Uterus (tissue), 3 donors: ENCODE measurements at regions not wholly inside any gene's neighbourhood (a gene's known extent, or its start where the extent isn't known, plus 50 kb on each side); places are given as distances from the start of the nearest gene placed in this dataset.

Experiments
- DNase-seq, 2 donors: peaks; one replicate each; pipeline ENCODE4 v3.0.0-alpha.2; 2019 to 2020
- H3K27ac ChIP-seq, 2 donors: fragments of 200-600 bp; sonication (generic); 1 replicate in 1 of 2; 2 replicates in 1 of 2; pipeline ENCODE4 v1.5.1; 2016 to 2018
- H3K27me3 ChIP-seq, 2 donors: fragments of 200-600 bp; sonication (generic); one replicate each; pipeline ENCODE4 v1.5.1; 2018 to 2019; ENCODE audit warnings: control low read depth in 1 of 2
- H3K36me3 ChIP-seq, 2 donors: fragments of 200-600 bp; sonication (generic); one replicate each; pipeline ENCODE4 v1.5.1; 2019; ENCODE audit warnings: control low read depth in 1 of 2
- H3K4me1 ChIP-seq, 2 donors: fragments of 200-600 bp; sonication (generic); one replicate each; pipeline ENCODE4 v1.5.1; 2018 to 2019; ENCODE audit warnings: control low read depth in 1 of 2
- H3K4me3 ChIP-seq, 2 donors: fragments of 200-600 bp; sonication (generic); 1 replicate in 1 of 2; 2 replicates in 1 of 2; pipeline ENCODE4 v1.5.1; 2018 to 2019; ENCODE audit warnings: mild to moderate bottlenecking in 1 of 2
- H3K9me3 ChIP-seq, 2 donors: fragments of 200-600 bp; sonication (generic); one replicate each; pipeline ENCODE4 v1.5.1; 2019; ENCODE audit warnings: control low read depth in 1 of 2
- POLR2A ChIP-seq, 2 donors: fragments of 450-650 bp; IDR thresholded peaks; one replicate each; pipeline ENCODE4 v1.6.1; 2016; ENCODE audit warnings: antibody characterized with exemption in 2 of 2, mild to moderate bottlenecking in 1 of 2, moderate library complexity in 1 of 2
- intact Hi-C: fragments of 100-400 bp; cut with DNase I; formaldehyde crosslinking; loops from one replicate; pipeline ENCODE4 v1.15.1; 2023; ENCODE audit warnings: low total_unique reads
- TF ChIP-seq, protein P1 (sequence below), 4 experiments: fragments of 200-600 bp in 2 of 4; fragments of 450-650 bp in 2 of 4; sonication (generic) in 2 of 4; IDR thresholded peaks; one replicate each; pipeline ENCODE4 v1.5.1; 2016 to 2019; ENCODE audit warnings: antibody characterized with exemption in 4 of 4, mild to moderate bottlenecking in 2 of 4, moderate library complexity in 1 of 4
- donor health status: DM: yes; HTN: yes; CAD: no.

DNA sequence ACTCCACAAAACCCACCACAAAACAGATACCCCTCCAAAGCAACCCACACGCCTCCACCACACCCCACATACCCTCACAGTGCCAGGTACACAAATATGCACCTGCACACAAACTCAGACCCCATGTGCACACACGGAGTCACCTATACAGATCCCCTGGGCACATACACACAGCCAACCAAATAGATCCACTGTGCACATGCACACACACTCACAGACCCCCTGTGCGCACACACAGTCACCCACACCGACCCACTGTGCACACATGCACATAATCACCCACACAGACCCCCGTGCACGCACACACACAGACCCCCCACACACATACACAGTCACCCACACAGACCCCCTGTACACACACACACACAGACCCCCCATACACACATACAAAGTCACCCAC is 107.8 kb downstream of the HSPH1 start:
- H3K27me3 ChIP-seq = no peaks in the 10 kb centered on the region
- H3K27ac ChIP-seq = no peak overlapping the region
- no peaks in the 10 kb centered on the region for H3K9me3 ChIP-seq
- no peaks in the 10 kb centered on the region for H3K36me3 ChIP-seq
- intact Hi-C loops = no loop called here
- no peak for TF ChIP-seq POLR2A (IDR thresholded peaks at IDR 0.05)
- TF ChIP-seq, protein P1, sequence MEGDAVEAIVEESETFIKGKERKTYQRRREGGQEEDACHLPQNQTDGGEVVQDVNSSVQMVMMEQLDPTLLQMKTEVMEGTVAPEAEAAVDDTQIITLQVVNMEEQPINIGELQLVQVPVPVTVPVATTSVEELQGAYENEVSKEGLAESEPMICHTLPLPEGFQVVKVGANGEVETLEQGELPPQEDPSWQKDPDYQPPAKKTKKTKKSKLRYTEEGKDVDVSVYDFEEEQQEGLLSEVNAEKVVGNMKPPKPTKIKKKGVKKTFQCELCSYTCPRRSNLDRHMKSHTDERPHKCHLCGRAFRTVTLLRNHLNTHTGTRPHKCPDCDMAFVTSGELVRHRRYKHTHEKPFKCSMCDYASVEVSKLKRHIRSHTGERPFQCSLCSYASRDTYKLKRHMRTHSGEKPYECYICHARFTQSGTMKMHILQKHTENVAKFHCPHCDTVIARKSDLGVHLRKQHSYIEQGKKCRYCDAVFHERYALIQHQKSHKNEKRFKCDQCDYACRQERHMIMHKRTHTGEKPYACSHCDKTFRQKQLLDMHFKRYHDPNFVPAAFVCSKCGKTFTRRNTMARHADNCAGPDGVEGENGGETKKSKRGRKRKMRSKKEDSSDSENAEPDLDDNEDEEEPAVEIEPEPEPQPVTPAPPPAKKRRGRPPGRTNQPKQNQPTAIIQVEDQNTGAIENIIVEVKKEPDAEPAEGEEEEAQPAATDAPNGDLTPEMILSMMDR (IDR thresholded peaks at IDR 0.05) = no peak
- no peak overlapping the region for H3K4me3 ChIP-seq
- no peaks in the 10 kb centered on the region for H3K4me1 ChIP-seq
- DNase-seq = no peak

DNA sequence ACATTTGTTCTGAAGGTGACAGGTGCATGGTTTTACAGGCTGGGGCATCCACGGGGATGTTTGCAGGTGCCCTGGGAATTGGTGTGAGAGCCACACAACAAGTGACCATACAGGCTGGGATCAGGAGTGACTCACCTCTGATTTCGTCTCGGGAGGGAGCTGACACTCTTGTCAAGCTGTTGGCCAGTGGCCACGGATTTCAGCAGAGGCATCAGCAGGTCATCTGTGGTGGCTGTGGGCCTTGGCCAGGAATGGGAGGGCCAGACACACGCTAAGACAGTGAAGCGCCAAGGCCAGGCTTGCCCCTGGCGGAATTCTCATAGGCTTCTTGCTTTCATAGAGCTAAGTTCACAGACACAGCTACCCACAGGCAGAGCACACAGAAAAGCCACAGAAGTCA is 108.6 kb downstream of the HSPH1 start:
- H3K9me3 ChIP-seq = no peaks in the 10 kb centered on the region
- H3K36me3 ChIP-seq = no peaks in the 10 kb centered on the region
- H3K4me1 ChIP-seq = no peaks in the 10 kb centered on the region
- no peak for TF ChIP-seq POLR2A (IDR thresholded peaks at IDR 0.05)
- TF ChIP-seq, protein P1 (IDR thresholded peaks at IDR 0.05) = no peak
- H3K27ac ChIP-seq = no peak overlapping the region
- DNase-seq = no peak
- no peak overlapping the region for H3K4me3 ChIP-seq
- intact Hi-C loops = no loop called here
- H3K27me3 ChIP-seq = no peaks in the 10 kb centered on the region

DNA sequence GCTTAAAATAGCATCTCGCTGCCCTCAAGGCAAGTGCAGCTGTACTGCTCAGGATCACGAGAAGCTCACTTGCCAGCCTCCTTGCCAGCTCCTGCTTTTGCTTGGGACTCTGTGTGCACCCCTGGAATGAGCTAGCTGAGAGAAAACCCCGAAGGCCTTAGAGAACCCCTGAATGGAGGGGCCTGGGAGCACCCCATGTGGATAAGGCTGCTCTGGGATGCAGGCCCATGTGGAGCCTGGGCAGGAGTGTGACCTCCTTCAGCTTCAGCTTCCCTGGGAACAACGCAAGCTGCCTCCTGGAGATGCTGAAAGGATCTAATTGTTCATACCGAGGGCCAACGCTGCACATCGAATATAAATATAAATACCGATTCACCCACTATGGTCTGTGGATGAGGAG is 109.2 kb downstream of the HSPH1 start:
- Histone ChIP-seq H3K27me3 (no peaks in the 10 kb centered on the region), H3K36me3 (no peaks in the 10 kb centered on the region), H3K9me3 (no peaks in the 10 kb centered on the region), H3K4me1 (no peaks in the 10 kb centered on the region), H3K27ac (no peak overlapping the region), H3K4me3 (no peak overlapping the region)
- no peak for TF ChIP-seq POLR2A (IDR thresholded peaks at IDR 0.05)
- TF ChIP-seq, protein P1 (IDR thresholded peaks at IDR 0.05) = no peak
- DNase-seq = no peak
- intact Hi-C loops = no loop called here

DNA sequence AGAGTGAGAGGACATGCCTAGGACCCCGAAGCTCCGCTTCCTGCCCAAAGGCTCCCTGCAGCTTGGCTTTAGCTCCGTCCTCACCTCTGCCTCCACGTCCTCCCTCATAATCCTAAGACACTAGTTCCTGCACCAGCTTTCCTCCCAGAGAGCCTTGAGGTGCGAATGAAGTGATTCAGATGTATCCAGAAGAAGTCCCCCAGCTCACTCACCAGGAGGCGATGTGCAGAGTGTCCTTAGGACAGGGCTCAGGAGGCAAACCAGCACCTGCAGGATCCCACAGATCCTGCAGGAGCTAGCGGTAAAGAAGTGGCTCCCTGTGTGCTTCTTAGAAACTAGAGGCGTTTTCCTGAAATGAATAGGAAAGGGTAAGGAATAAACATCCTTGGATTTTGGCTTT is 109.7 kb downstream of the HSPH1 start:
- Histone ChIP-seq H3K36me3 (no peaks in the 10 kb centered on the region), H3K4me3 (no peak overlapping the region), H3K27ac (no peak overlapping the region), H3K4me1 (no peaks in the 10 kb centered on the region), H3K9me3 (no peaks in the 10 kb centered on the region), H3K27me3 (no peaks in the 10 kb centered on the region)
- DNase-seq = no peak
- intact Hi-C loops = no loop called here
- TF ChIP-seq POLR2A (IDR thresholded peaks at IDR 0.05) = no peak
- TF ChIP-seq, protein P1 (IDR thresholded peaks at IDR 0.05) = no peak

DNA sequence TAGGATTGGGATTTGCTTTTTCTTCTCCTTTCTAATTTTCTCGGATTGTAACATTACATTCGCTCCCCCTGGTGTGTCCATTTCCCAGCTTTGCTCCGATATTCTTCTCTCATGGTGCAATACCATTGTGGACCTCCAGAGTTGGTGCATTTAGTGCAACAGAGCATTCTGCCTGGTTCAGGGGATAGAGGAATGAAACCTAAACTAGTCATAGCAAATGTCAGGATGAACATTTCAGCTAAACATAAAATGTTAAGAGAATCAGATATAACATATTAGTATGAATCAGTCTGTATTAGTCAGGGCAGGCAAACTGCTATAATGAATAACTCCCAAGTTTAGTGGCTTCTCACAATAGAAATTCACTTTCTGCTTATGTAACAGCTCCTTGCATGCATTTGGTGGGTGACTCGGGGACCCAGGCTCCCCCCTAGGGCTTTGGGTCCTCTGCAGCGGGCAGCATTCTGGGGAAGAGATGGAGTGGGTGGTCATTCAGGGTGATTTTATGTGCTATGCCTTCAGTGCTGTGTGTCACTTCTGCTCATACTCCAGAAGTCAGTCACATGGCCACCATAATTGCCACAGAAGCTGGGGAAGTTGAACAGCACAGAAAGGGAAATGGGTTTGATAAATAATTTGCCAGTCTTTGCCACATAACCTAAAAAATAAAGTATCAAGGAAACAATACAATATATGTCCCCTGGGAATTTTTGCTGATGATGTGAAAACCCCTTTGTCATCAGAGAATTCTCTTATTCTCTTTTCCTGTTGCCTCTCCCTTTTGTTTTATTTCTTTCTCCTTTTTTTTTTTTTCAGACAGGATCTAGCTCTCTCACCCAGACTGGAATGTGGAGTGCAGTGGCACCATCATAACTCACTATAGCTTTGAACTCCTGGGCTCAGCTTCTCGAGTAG is 111.0 kb downstream of the HSPH1 start:
- Histone ChIP-seq H3K9me3 (no peaks in the 10 kb centered on the region), H3K36me3 (no peaks in the 10 kb centered on the region), H3K27me3 (no peaks in the 10 kb centered on the region), H3K4me3 (no peak overlapping the region), H3K4me1 (no peaks in the 10 kb centered on the region), H3K27ac (no peak overlapping the region)
- no peak for DNase-seq
- TF ChIP-seq, protein P1 (IDR thresholded peaks at IDR 0.05) = no peak
- TF ChIP-seq POLR2A (IDR thresholded peaks at IDR 0.05) = no peak
- intact Hi-C loops = no loop called here
